OCI-LY1 (cell line): ENCODE measurements at regions not wholly inside any gene's neighbourhood (a gene's known extent, or its start where the extent isn't known, plus 50 kb on each side); places are given as distances from the start of the nearest gene placed in this dataset.

Source experiments
- H2AFZ ChIP-seq: fragments of 200-600 bp; sonication (generic), shearing (Covaris generic); 2 replicates; pipeline ENCODE4 v1.6.0; 2014; ENCODE audit warnings: antibody characterized with exemption, mild to moderate bottlenecking, low read length
- H3F3A ChIP-seq: fragments of 200-600 bp; sonication (generic), shearing (Covaris generic); 2 replicates; pipeline ENCODE4 v1.6.0; 2014; ENCODE audit warnings: mild to moderate bottlenecking, antibody characterized with exemption, low read length, moderate library complexity; ENCODE audit not compliant: insufficient read depth
- H3K27ac ChIP-seq: fragments of 200-600 bp; sonication (generic); 2 replicates; pipeline ENCODE4 v1.5.1; 2014; ENCODE audit warnings: low read length, mixed run types, mild to moderate bottlenecking, low read depth; ENCODE audit not compliant: poor library complexity, severe bottlenecking
- H3K27me3 ChIP-seq: fragments of 200-600 bp; sonication (generic); 2 replicates; pipeline ENCODE4 v1.6.0; 2014; ENCODE audit warnings: antibody characterized with exemption, mild to moderate bottlenecking, low read length, moderate library complexity; ENCODE audit not compliant: insufficient read depth
- H3K36me3 ChIP-seq: fragments of 200-600 bp; sonication (generic); 2 replicates; pipeline ENCODE4 v1.6.1; 2014; ENCODE audit warnings: mild to moderate bottlenecking, antibody characterized with exemption, low read length, moderate library complexity, mixed read lengths; ENCODE audit not compliant: insufficient read depth
- H3K4me1 ChIP-seq: fragments of 200-600 bp; sonication (generic); 2 replicates; pipeline ENCODE4 v1.5.1; 2014; ENCODE audit warnings: mild to moderate bottlenecking, low read length, moderate library complexity; ENCODE audit not compliant: insufficient read depth, severe bottlenecking
- H3K4me2 ChIP-seq: fragments of 200-600 bp; sonication (generic), shearing (Covaris generic); 2 replicates; pipeline ENCODE4 v1.6.1; 2014; ENCODE audit warnings: low read length
- H3K4me3 ChIP-seq: fragments of 200-600 bp; sonication (generic); 2 replicates; pipeline ENCODE4 v1.5.1; 2014; ENCODE audit warnings: low read length, low read depth, mild to moderate bottlenecking, mixed read lengths; ENCODE audit not compliant: poor library complexity, severe bottlenecking
- H3K79me2 ChIP-seq: fragments of 200-600 bp; shearing (Covaris generic); 2 replicates; pipeline ENCODE4 v1.6.1; 2016; ENCODE audit warnings: mixed run types, low read length, mixed read lengths; ENCODE audit not compliant: insufficient read depth
- H3K9ac ChIP-seq: fragments of 200-600 bp; sonication (generic), shearing (Covaris generic); 2 replicates; pipeline ENCODE4 v1.6.1; 2014; ENCODE audit warnings: mild to moderate bottlenecking, low read length, mixed read lengths
- H3K9me2 ChIP-seq: fragments of 200-600 bp; sonication (generic), shearing (Covaris generic); 2 replicates; pipeline ENCODE4 v1.6.1; 2014; ENCODE audit warnings: low read depth, mild to moderate bottlenecking, low read length, mixed read lengths
- H3K9me3 ChIP-seq: fragments of 200-600 bp; shearing (Covaris generic); 2 replicates; pipeline ENCODE4 v1.6.1; 2014; ENCODE audit warnings: low read length, mixed read lengths
- H4K20me1 ChIP-seq: fragments of 200-600 bp; sonication (generic), shearing (Covaris generic); 2 replicates; pipeline ENCODE4 v1.6.0; 2016; ENCODE audit warnings: mild to moderate bottlenecking, low read length; ENCODE audit not compliant: insufficient read depth
- CTCF ChIP-seq: fragments of 200-600 bp; sonication (generic), shearing (Covaris generic); IDR thresholded peaks from 2 replicates; pipeline ENCODE4 v1.5.1; 2017; ENCODE audit warnings: mild to moderate bottlenecking, antibody characterized with exemption, low read length, moderate library complexity, mixed read lengths
- EZH2 ChIP-seq: fragments of 200-600 bp; sonication (generic), shearing (Covaris generic); IDR thresholded peaks from 2 replicates; pipeline ENCODE4 v1.8.0; 2017; ENCODE audit warnings: borderline replicate concordance, mixed run types, mild to moderate bottlenecking, antibody characterized with exemption, low read length, moderate library complexity, mixed read lengths

GRCh38 chr5:18314192-18314778, 680.0 kb downstream of the TAF11L14 start:
- no peak overlapping the region for H3K4me3 ChIP-seq
- no peaks in the 10 kb centered on the region for H3K79me2 ChIP-seq
- H3K4me2 ChIP-seq = no peak overlapping the region
- H4K20me1 ChIP-seq = no peaks in the 10 kb centered on the region
- H3K9me3 ChIP-seq = no peaks in the 10 kb centered on the region
- H3K27me3 ChIP-seq = no peaks in the 10 kb centered on the region
- no peaks in the 10 kb centered on the region for H3K9me2 ChIP-seq
- H3K36me3 ChIP-seq = no peaks in the 10 kb centered on the region
- no peak overlapping the region for H3K9ac ChIP-seq
- H3F3A ChIP-seq = no peaks in the 10 kb centered on the region
- H3K27ac ChIP-seq = no peak overlapping the region
- TF ChIP-seq CTCF = peak; percentile 53
- TF ChIP-seq EZH2 = no peak
- H2AFZ ChIP-seq = no peak overlapping the region
- H3K4me1 ChIP-seq = no peaks in the 10 kb centered on the region

DNA sequence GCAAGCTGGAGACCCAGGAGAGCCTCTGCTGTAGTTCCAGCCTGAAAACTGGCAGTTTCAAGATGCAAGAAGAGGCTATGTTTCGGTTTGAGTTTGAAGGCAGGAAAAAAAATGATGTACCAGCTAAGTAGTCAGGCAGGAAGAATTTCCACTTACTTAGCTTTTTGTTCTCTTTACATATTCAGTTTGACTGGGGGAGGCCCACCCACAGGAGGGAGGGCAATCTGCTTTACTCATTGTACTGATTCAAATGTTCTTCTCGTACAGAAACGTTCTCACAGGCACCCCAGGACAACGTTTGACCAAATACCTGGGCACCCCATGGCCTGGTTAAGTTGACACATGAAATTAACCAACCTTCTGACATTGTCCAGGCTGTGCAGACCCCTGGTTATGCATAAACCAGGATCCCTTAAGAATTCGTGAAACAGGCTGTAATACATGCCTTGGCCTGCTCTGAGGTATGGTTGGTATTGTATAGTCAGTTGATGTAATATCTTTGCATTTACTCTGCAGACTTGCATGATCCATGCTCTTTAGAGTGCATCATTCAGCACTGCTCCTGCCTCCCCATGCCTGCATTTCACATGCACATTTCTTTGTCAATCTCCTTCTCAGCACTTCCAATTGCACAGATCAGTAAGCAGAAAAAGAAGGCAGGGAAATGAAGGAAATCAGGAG, 687.1 kb downstream of the TAF11L14 start:
- no peak overlapping the region for H3K9ac ChIP-seq
- no peak overlapping the region for H3K27ac ChIP-seq
- no peaks in the 10 kb centered on the region for H3F3A ChIP-seq
- H3K27me3 ChIP-seq = no peaks in the 10 kb centered on the region
- H3K4me3 ChIP-seq = no peak overlapping the region
- no peaks in the 10 kb centered on the region for H3K4me1 ChIP-seq
- H3K4me2 ChIP-seq = no peak overlapping the region
- no peaks in the 10 kb centered on the region for H3K9me2 ChIP-seq
- TF ChIP-seq EZH2 = no peak
- H3K9me3 ChIP-seq = no peaks in the 10 kb centered on the region
- H4K20me1 ChIP-seq = no peaks in the 10 kb centered on the region
- H3K79me2 ChIP-seq = no peaks in the 10 kb centered on the region
- no peaks in the 10 kb centered on the region for H3K36me3 ChIP-seq
- H2AFZ ChIP-seq = no peak overlapping the region

- Histone ChIP-seq H3K4me2 (no peak overlapping the region), H2AFZ (no peak overlapping the region), H3K9me3 (no peaks in the 10 kb centered on the region), H3F3A (no peaks in the 10 kb centered on the region), H3K36me3 (no peaks in the 10 kb centered on the region), H3K9me2 (no peaks in the 10 kb centered on the region), H3K4me3 (no peak overlapping the region), H3K27me3 (no peaks in the 10 kb centered on the region), H3K4me1 (no peaks in the 10 kb centered on the region), H3K27ac (no peak overlapping the region), H3K9ac (no peak overlapping the region), H4K20me1 (no peaks in the 10 kb centered on the region), H3K79me2 (no peaks in the 10 kb centered on the region)
- TF ChIP-seq CTCF = no peak
- TF ChIP-seq EZH2 = no peak
These were observed 689.6 kb downstream of the TAF11L14 start for GRCh38 chr5:18323891-18324290.

DNA sequence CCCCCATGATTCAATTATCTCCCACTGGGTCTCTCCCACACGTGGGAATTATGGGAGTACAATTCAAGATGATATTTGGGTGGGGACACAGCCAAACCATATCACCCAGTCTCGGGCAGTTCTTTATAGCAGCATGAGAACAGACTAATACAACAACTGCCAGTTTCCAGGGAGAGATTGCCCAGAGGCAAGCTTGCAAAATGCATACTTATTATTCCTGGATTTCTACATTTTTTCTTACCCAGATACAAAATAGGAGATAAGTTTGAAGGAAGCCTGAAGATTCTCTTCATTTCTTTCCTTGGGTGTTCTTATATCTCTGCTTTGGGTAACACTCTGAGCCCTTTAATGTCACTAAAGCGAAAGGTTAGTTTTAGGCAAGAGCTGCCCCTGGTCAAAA, 691.2 kb downstream of the TAF11L14 start:
- no peak for TF ChIP-seq CTCF
- TF ChIP-seq EZH2 = no peak
- Histone ChIP-seq H3K9me3 (no peaks in the 10 kb centered on the region), H3K4me1 (no peaks in the 10 kb centered on the region), H4K20me1 (no peaks in the 10 kb centered on the region), H3K4me2 (no peak overlapping the region), H3K9me2 (no peaks in the 10 kb centered on the region), H3K27me3 (no peaks in the 10 kb centered on the region), H3K27ac (no peak overlapping the region), H2AFZ (no peak overlapping the region), H3K4me3 (no peak overlapping the region), H3F3A (no peaks in the 10 kb centered on the region), H3K36me3 (no peaks in the 10 kb centered on the region), H3K79me2 (no peaks in the 10 kb centered on the region), H3K9ac (no peak overlapping the region)
